ENCODE measurements at regions not wholly inside any gene's neighbourhood (a gene's known extent, or its start where the extent isn't known, plus 50 kb on each side); places are given as distances from the start of the nearest gene placed in this dataset.

- TF ChIP-seq BACH2 (CRISPR knock-in tag; IDR thresholded peaks at IDR 0.05; ENCODE audit: borderline replicate concordance) (no peak), CSDC2 (CRISPR knock-in tag; IDR thresholded peaks at IDR 0.05) (no peak), TOX (CRISPR knock-in tag; IDR thresholded peaks at IDR 0.05; ENCODE audit: borderline replicate concordance) (no peak), ARNTL (CRISPR knock-in tag; IDR thresholded peaks at IDR 0.05; ENCODE audit: borderline replicate concordance, low read depth) (no peak), CREB5 (CRISPR knock-in tag; IDR thresholded peaks at IDR 0.05; ENCODE audit: low read depth) (no peak), CSRNP3 (CRISPR knock-in tag; IDR thresholded peaks at IDR 0.05) (no peak), RARB (CRISPR knock-in tag; IDR thresholded peaks at IDR 0.05) (no peak), ZC3H10 (CRISPR knock-in tag; IDR thresholded peaks at IDR 0.05) (no peak), ESRRG (CRISPR knock-in tag; IDR thresholded peaks at IDR 0.05) (no peak), SNAI2 (CRISPR knock-in tag; IDR thresholded peaks at IDR 0.05) (no peak), OSR1 (CRISPR knock-in tag; IDR thresholded peaks at IDR 0.05) (no peak), ZFP30 (CRISPR knock-in tag; IDR thresholded peaks at IDR 0.05) (no peak), PPARA (CRISPR knock-in tag; IDR thresholded peaks at IDR 0.05; ENCODE audit: borderline replicate concordance) (no peak), PATZ1 (CRISPR knock-in tag; IDR thresholded peaks at IDR 0.05; ENCODE audit: borderline replicate concordance) (no peak), ZNF8 (CRISPR knock-in tag; IDR thresholded peaks at IDR 0.05) (no peak), ZNF565 (CRISPR knock-in tag; conservative IDR thresholded peaks at IDR 0.05; ENCODE audit: low read depth) (no peak), POU6F1 (CRISPR knock-in tag; IDR thresholded peaks at IDR 0.05; ENCODE audit: borderline replicate concordance, low read depth) (no peak)
Measured at GRCh38 chrX:112997991-112998390, 157.4 kb upstream of the AMOT start.

GRCh38 chrX:112991801-112992200 lies 151.2 kb upstream of the AMOT start:
- ATAC-seq, result no peak
- no peak for TF ChIP-seq ZNF70 (CRISPR knock-in tag; IDR thresholded peaks at IDR 0.05)
- no peak for TF ChIP-seq ARNTL (CRISPR knock-in tag; IDR thresholded peaks at IDR 0.05; ENCODE audit: borderline replicate concordance, low read depth)
- no peak for TF ChIP-seq TCF4 (CRISPR knock-in tag; IDR thresholded peaks at IDR 0.05; ENCODE audit: borderline replicate concordance)
- TF ChIP-seq CSRNP3 (CRISPR knock-in tag; IDR thresholded peaks at IDR 0.05), result no peak
- TF ChIP-seq SNAI2 (CRISPR knock-in tag; IDR thresholded peaks at IDR 0.05), result no peak
- no peak for TF ChIP-seq TOX (CRISPR knock-in tag; IDR thresholded peaks at IDR 0.05; ENCODE audit: borderline replicate concordance)
- no peak for TF ChIP-seq PATZ1 (CRISPR knock-in tag; IDR thresholded peaks at IDR 0.05; ENCODE audit: borderline replicate concordance)
- TF ChIP-seq CSDC2 (CRISPR knock-in tag; IDR thresholded peaks at IDR 0.05), result no peak
- TF ChIP-seq ESRRG (CRISPR knock-in tag; IDR thresholded peaks at IDR 0.05), result no peak
- no peak for TF ChIP-seq ZFP30 (CRISPR knock-in tag; IDR thresholded peaks at IDR 0.05)
- no peak for TF ChIP-seq BACH2 (CRISPR knock-in tag; IDR thresholded peaks at IDR 0.05; ENCODE audit: borderline replicate concordance)
- TF ChIP-seq POU6F1 (CRISPR knock-in tag; IDR thresholded peaks at IDR 0.05; ENCODE audit: borderline replicate concordance, low read depth), result no peak
- no peak for TF ChIP-seq OSR1 (CRISPR knock-in tag; IDR thresholded peaks at IDR 0.05)
- no peak for TF ChIP-seq ISL1 (CRISPR knock-in tag; IDR thresholded peaks at IDR 0.05)
- no peak for TF ChIP-seq CREB5 (CRISPR knock-in tag; IDR thresholded peaks at IDR 0.05; ENCODE audit: low read depth)
- TF ChIP-seq RARB (CRISPR knock-in tag; IDR thresholded peaks at IDR 0.05), result no peak

More at GRCh38 chrX:112997991-112998390, 157.4 kb upstream of the AMOT start:
- no peak for ATAC-seq

Data from SK-N-SH treated with all-trans-retinoic acid at 6 μM for 48 hours (cell line).